Right lobe of liver (tissue), 4 donors: ENCODE measurements at regions not wholly inside any gene's neighbourhood (a gene's known extent, or its start where the extent isn't known, plus 50 kb on each side); places are given as distances from the start of the nearest gene placed in this dataset.

Source experiments
- CTCF ChIP-seq, 4 donors: fragments of 200-600 bp in 3 of 4; fragments of 450-650 bp in 1 of 4; IDR thresholded peaks; one replicate each; pipeline versions ENCODE4 v1.5.1 to v1.8.0; 2016 to 2022; ENCODE audit warnings: antibody characterized with exemption in 4 of 4, mild to moderate bottlenecking in 2 of 4
- POLR2A ChIP-seq: fragments of 450-650 bp; IDR thresholded peaks from one replicate; pipeline ENCODE4 v1.6.1; 2017; ENCODE audit warnings: antibody characterized with exemption, mild to moderate bottlenecking
- donor health status: DM: no; HTN: no; CAD: no.
- donor health status: DM: no; HTN: no; CAD: no.
- donor health status: DM: no; HTN: yes; CAD: no.

- no peak for TF ChIP-seq POLR2A
- TF ChIP-seq CTCF (IDR thresholded peaks at IDR 0.05), result no peak
These were observed 385.5 kb upstream of the TSHZ2 start for GRCh38 chr20:52586660-52587059.
